SKM-1 (cell line): ENCODE measurements at regions not wholly inside any gene's neighbourhood (a gene's known extent, or its start where the extent isn't known, plus 50 kb on each side); places are given as distances from the start of the nearest gene placed in this dataset.

Source experiments
- DNase-seq: peaks from one replicate; lab custom pipeline; 2025; ENCODE audit not compliant: unreplicated experiment; lab: John Stamatoyannopoulos, UW

DNA sequence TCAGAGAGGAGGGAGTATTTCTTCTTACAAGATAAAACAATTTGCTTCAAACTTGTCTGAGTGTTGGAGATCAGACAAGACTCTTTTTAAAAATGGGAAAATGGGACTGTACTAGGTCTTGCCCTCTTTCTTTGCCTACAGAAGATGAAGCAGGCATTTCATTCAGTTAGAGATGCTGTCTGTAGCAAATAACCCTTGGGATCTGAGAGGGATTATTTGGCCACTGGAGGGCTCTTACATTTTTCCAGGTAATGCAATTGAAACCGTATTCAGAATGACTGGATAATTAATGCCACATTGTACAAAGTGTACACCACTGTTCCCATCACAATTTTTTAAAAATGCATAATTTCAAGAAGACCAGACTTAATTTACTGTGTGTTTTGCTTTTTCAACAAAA, 258.5 kb upstream of the KIRREL3 start:
- DNase-seq = no peak

DNA sequence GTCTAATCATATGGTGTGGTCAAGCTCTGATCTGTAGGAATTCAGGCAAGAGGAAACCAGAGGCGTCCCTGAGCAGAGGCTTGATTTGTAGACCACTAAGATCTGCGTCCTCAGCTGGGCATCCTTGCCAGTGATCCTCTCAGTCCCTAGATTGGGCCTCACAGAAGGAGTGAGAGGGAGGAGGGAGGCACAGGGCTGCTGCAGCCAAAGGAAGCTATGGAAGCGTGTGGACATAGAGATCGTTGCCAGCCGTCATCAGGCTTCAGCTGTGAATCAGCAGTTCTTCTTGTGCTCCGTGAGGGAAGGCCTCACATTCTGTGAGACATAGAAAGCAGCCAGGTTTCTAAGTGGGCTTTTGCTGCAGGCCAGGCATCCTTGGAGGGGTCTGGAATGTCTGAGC, 254.6 kb upstream of the KIRREL3 start:
- DNase-seq = no peak

GRCh38 chr11:127252321-127252720, 251.8 kb upstream of the KIRREL3 start:
- DNase-seq = peak; percentile 14

DNA sequence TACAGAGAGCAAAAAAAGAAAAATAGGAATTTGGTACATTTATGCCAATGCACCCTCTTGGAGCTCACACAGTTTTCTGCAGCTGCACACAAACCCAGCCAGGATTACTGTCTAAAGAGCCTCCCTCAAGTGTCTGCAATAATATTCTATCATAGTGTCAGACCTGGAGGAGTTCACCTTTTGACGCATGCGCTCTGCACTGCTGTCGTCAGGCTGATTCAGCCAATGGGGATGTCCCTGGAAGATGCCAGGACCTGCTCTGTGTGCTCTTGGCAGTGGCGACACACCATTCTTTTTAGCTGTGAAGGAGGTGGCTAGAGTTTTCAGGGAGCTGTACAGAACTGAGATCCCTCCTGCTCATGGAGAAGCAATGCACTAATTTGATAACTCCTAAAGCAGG, 249.0 kb upstream of the KIRREL3 start:
- no peak for DNase-seq

- no peak for DNase-seq
These were observed 247.9 kb upstream of the KIRREL3 start for GRCh38 chr11:127248476-127248875.

- DNase-seq = no peak
These were observed 246.8 kb upstream of the KIRREL3 start for GRCh38 chr11:127247261-127247851.

DNA sequence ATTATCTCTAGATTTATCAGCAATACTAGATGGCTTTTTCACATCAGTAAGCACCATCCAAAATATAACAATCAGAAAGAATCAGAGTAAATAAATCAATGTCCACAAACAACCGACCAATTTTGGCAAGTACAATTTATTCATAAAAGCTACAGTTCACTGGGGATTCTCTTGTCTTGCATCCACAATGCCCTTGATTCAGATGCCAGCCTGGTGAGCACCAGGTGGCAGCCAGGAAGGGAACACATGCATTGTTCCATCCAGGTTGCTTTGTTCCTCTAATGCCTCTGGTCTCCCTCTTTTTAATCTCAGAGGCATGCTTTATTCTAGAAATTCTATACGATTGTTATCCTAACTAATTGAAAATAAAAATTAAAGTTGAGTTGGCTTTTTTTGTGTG, 242.1 kb upstream of the KIRREL3 start:
- DNase-seq = no peak

DNA sequence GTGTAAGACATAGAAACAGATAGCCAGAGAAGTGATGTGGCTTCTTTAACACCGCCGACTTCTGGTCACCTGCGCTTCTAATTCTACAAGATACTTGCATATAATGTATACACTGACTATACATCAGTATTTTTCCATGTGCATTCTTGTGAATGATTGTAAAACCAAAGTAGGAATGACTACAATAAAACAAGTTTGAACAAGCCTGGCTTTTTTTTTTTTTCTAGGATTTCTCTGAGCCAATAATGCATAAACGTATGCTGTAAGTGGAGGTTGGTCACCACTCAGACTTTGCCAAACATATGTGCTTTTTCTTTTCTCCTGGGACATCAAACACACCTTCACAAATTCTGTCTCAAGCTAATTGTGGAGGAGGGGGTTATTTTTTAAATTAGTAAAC, 237.8 kb upstream of the KIRREL3 start:
- no peak for DNase-seq

GRCh38 chr11:127236776-127237175, 236.2 kb upstream of the KIRREL3 start:
- no peak for DNase-seq

GRCh38 chr11:127233998-127234397, 233.4 kb upstream of the KIRREL3 start:
- no peak for DNase-seq

GRCh38 chr11:127230392-127230791, 229.8 kb upstream of the KIRREL3 start:
- DNase-seq = no peak

- DNase-seq = no peak
These were observed 226.4 kb upstream of the KIRREL3 start for GRCh38 chr11:127226949-127227348.

DNA sequence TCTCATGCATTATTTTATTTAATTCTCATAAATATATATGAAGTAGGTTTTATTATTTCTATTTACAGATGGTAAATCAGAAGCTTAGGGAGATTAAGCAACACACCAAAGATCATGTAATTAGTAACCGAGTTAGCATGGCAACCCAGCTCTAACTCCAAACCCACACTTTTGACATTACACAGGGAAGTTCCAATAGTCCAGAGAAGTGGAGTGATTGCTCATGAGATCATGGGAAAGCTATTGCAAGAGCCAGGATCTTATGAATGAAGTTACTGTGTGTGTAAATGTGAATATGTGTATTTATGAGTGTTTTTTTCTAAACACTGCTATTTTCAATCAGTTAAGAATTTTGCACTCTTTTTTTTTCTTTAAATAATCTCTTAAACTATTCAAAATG, 225.8 kb upstream of the KIRREL3 start:
- no peak for DNase-seq

DNA sequence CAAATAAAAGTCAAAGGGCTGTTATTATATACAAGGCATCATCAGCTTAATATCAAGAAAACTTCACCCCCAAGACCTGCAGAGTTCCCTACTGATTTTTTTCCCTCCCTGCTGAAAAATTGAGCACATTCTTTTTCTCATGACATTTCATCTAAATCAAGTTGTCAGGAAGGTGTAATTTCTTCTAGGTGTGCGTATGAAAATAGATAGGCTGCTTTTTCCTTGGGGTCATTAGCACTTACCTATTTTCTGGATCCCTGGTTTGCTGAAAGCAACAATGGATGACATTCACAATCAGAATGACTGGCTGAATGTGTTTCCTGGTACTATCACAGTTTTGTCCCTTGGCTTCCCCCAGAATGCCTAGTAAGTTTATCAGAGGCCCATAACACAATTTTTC, 225.0 kb upstream of the KIRREL3 start:
- DNase-seq = no peak

DNA sequence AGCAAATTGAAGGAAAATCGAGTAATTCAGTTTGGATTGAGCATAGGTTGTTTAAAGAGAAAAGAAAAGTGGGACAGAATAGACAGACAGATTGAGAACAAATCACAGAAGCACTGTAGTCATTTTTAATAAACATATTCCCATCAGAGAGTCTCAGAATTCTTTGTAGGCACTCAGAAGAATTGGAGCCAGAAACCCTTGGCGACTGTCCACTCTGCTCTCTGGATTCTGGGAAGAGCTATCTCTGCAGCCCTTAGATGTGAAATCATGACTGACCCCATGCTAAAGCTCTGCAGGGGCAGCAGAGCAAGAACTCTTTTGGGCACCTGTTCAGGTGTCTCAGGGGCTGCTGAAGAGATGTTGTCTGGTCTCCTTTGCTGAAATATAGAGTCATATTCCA, 223.7 kb upstream of the KIRREL3 start:
- DNase-seq = no peak

- no peak for DNase-seq
These were observed 223.1 kb upstream of the KIRREL3 start for GRCh38 chr11:127223633-127224032.

DNA sequence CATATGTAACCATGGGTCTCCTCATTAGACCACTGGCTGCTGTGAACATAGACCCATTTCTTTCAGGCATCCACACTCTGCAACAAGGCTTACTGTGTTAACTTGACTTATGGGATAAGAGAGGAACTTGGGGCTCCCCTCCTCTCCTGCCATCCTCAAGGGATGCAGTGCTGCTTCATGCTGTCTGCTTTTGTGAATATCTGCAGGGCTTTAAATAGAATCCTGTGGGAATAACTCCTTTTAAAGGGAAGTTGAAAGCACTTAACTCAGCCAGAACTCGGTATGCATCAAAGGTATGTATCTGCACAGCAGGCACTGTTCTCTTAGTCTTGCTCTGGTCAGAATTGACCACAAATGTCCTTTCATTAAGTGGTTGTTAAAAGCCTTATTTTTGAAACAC, 222.5 kb upstream of the KIRREL3 start:
- no peak for DNase-seq

DNA sequence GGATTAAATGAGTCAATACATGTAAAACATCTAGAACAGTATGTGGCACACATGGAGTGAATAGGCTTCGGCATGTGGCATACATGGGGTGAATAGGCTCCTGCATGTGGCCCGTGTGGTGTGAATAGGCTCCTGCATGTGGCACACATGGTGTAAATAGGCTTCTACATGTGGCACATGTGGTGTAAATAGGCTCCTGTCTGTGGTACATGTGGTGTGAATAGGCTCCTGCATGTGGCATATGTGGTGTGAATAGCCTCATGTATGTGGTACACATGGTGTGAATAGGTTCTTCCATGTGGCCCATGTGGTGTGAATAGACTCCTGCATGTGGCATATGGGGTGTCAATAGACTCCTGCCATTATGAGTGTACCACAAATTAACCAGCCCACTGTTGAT, 219.1 kb upstream of the KIRREL3 start:
- DNase-seq = no peak

- no peak for DNase-seq
These were observed 217.7 kb upstream of the KIRREL3 start for GRCh38 chr11:127218275-127218608.

- DNase-seq = no peak
These were observed 217.1 kb upstream of the KIRREL3 start for GRCh38 chr11:127217452-127218274.

- DNase-seq = no peak
These were observed 205.2 kb upstream of the KIRREL3 start for GRCh38 chr11:127205688-127206217.

- no peak for DNase-seq
These were observed 202.9 kb upstream of the KIRREL3 start for GRCh38 chr11:127203490-127203889.

DNA sequence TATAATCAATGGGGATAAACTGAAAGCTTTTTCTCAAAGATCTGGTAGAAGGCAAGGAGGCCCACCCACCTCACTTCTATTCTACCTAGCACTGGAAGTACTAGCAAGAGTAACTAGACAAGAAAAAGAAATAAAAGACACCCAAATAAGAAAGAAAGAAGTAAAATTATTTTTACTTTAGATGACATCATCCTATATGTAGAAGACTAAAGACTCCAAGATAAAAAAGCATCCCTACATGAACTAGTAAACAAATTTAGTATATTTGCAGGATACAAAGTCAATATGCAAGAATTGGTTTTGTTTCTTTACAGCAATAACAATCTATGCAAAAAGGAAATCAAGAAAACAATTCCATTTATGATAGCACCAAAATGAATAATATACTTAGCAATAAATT, 201.5 kb upstream of the KIRREL3 start:
- no peak for DNase-seq
